H9 (cell line): ENCODE measurements at regions not wholly inside any gene's neighbourhood (a gene's known extent, or its start where the extent isn't known, plus 50 kb on each side); places are given as distances from the start of the nearest gene placed in this dataset.

Experiments used
- DNase-seq: peaks from one replicate; pipeline ENCODE4 v3.0.0-alpha.2; 2017
- H2AFZ ChIP-seq: one replicate; pipeline ENCODE4 v1.6.1; 2013; ENCODE audit warnings: mild to moderate bottlenecking, low read length, control low read depth, moderate library complexity
- H2AK5ac ChIP-seq: 2 replicates; pipeline ENCODE4 v1.6.1; 2013; ENCODE audit warnings: low read length, control low read depth, mixed read lengths; ENCODE audit not compliant: insufficient read length
- H2BK120ac ChIP-seq: one replicate; pipeline ENCODE4 v1.6.1; 2013; ENCODE audit warnings: low read depth, mild to moderate bottlenecking, low read length, control low read depth, inconsistent platforms; ENCODE audit not compliant: poor library complexity, severe bottlenecking
- H2BK12ac ChIP-seq: 2 replicates; pipeline ENCODE4 v1.6.1; 2013; ENCODE audit warnings: low read length, control low read depth, mixed read lengths, low read depth; ENCODE audit not compliant: insufficient read length
- H2BK15ac ChIP-seq: 2 replicates; pipeline ENCODE4 v1.6.1; 2013; ENCODE audit warnings: low read depth, low read length, control low read depth
- H2BK20ac ChIP-seq: one replicate; pipeline ENCODE4 v1.6.1; 2013; ENCODE audit warnings: low read depth, mild to moderate bottlenecking, low read length, control low read depth, inconsistent platforms; ENCODE audit not compliant: poor library complexity, severe bottlenecking
- H2BK5ac ChIP-seq: 2 replicates; pipeline ENCODE4 v1.6.1; 2013; ENCODE audit warnings: low read length, control low read depth, mixed read lengths; ENCODE audit not compliant: insufficient read length
- H3K14ac ChIP-seq: 2 replicates; pipeline ENCODE4 v1.6.1; 2013; ENCODE audit warnings: low read length, control low read depth; ENCODE audit not compliant: insufficient read depth
- H3K18ac ChIP-seq: 2 replicates; pipeline ENCODE4 v1.6.1; 2013; ENCODE audit warnings: low read depth, mild to moderate bottlenecking, mixed read lengths, low read length, control low read depth; ENCODE audit not compliant: insufficient read length
- H3K23ac ChIP-seq: 2 replicates; pipeline ENCODE4 v1.6.1; 2013; ENCODE audit warnings: low read length, control low read depth, mixed read lengths, low read depth; ENCODE audit not compliant: insufficient read length
- H3K23me2 ChIP-seq: 2 replicates; pipeline ENCODE4 v1.6.1; 2013; ENCODE audit warnings: low read depth, mild to moderate bottlenecking, mixed read lengths, low read length, control low read depth; ENCODE audit not compliant: insufficient read length, poor library complexity, severe bottlenecking
- H3K27ac ChIP-seq: 2 replicates; pipeline ENCODE4 v1.5.1; 2013; ENCODE audit warnings: low read length, control low read depth, mixed read lengths, low read depth; ENCODE audit not compliant: insufficient read length
- H3K27me3 ChIP-seq: 2 replicates; pipeline ENCODE4 v1.6.1; 2013; ENCODE audit warnings: low read length, control low read depth, inconsistent platforms; ENCODE audit not compliant: insufficient read depth
- H3K4ac ChIP-seq: 2 replicates; pipeline ENCODE4 v1.6.1; 2013; ENCODE audit warnings: low read depth, mild to moderate bottlenecking, control low read depth, inconsistent platforms, low read length, moderate library complexity
- H3K4me1 ChIP-seq: 2 replicates; pipeline ENCODE4 v1.6.1; 2013; ENCODE audit warnings: low read length, control low read depth, inconsistent platforms; ENCODE audit not compliant: insufficient read depth
- H3K4me2 ChIP-seq: 2 replicates; pipeline ENCODE4 v1.6.1; 2013; ENCODE audit warnings: low read length, control low read depth, mixed read lengths; ENCODE audit not compliant: insufficient read length, insufficient read depth
- H3K56ac ChIP-seq: 2 replicates; pipeline ENCODE4 v1.6.1; 2013; ENCODE audit warnings: low read depth, mild to moderate bottlenecking, mixed read lengths, low read length, control low read depth; ENCODE audit not compliant: insufficient read length
- H3K79me1 ChIP-seq: 2 replicates; pipeline ENCODE4 v1.6.1; 2013; ENCODE audit warnings: low read depth, mild to moderate bottlenecking, moderate library complexity, low read length, control low read depth, inconsistent platforms; ENCODE audit not compliant: insufficient read depth, poor library complexity, severe bottlenecking
- H3K79me2 ChIP-seq: 2 replicates; pipeline ENCODE4 v1.6.1; 2013; ENCODE audit warnings: low read length, control low read depth, inconsistent platforms; ENCODE audit not compliant: insufficient read depth
- H3K9ac ChIP-seq: 2 replicates; pipeline ENCODE4 v1.6.1; 2013; ENCODE audit warnings: low read length, control low read depth, mixed read lengths; ENCODE audit not compliant: insufficient read length; ENCODE audit errors: extremely low read depth
- H3K9me3 ChIP-seq: one replicate; pipeline ENCODE4 v1.6.1; 2013; ENCODE audit warnings: low read depth, low read length, inconsistent platforms; ENCODE audit not compliant: control insufficient read depth
- H3T11ph ChIP-seq: one replicate; pipeline ENCODE4 v1.6.1; 2013; ENCODE audit warnings: mild to moderate bottlenecking, low read length, control low read depth, inconsistent platforms
- H4K20me1 ChIP-seq: one replicate; pipeline ENCODE4 v1.6.1; 2013; ENCODE audit not compliant: control insufficient read depth, insufficient read length, insufficient read depth
- H4K5ac ChIP-seq: 2 replicates; pipeline ENCODE4 v1.6.1; 2013; ENCODE audit warnings: low read depth, mild to moderate bottlenecking, mixed read lengths, low read length, control low read depth; ENCODE audit not compliant: insufficient read length
- H4K8ac ChIP-seq: replicated peaks from 2 replicates; pipeline ENCODE4 v1.6.1; 2013; ENCODE audit warnings: low read length, control low read depth, mixed read lengths, low read depth; ENCODE audit not compliant: insufficient read length
- H4K91ac ChIP-seq: 2 replicates; pipeline ENCODE4 v1.6.1; 2013; ENCODE audit warnings: low read depth, mild to moderate bottlenecking, moderate library complexity, mixed read lengths, low read length, control low read depth; ENCODE audit not compliant: insufficient read length
- H3K27ac Mint-ChIP-seq, 3 experiments: 2 replicates in 2 of 3; 3 replicates in 1 of 3; pipeline ENCODE4 v1.8.0; 2020 to 2021; ENCODE audit warnings: mixed read lengths in 3 of 3, mild to moderate bottlenecking in 1 of 3, moderate library complexity in 1 of 3
- H3K27me3 Mint-ChIP-seq: 2 replicates; pipeline ENCODE4 v1.8.0; 2021; ENCODE audit warnings: low read depth, mild to moderate bottlenecking, moderate library complexity, mixed read lengths
- H3K36me3 Mint-ChIP-seq, 3 experiments: 2 replicates in 2 of 3; 3 replicates in 1 of 3; pipeline ENCODE4 v1.8.0; 2020 to 2021; ENCODE audit warnings: low read depth in 3 of 3, mixed read lengths in 3 of 3; ENCODE audit not compliant: insufficient read depth in 1 of 3
- H3K4me1 Mint-ChIP-seq, 2 experiments: 2 replicates each; pipeline ENCODE4 v1.8.0; 2020; ENCODE audit warnings: mixed read lengths in 2 of 2
- H3K4me3 Mint-ChIP-seq, 2 experiments: 2 replicates in 1 of 2; 3 replicates in 1 of 2; pipeline ENCODE4 v1.8.0; 2020 to 2021; ENCODE audit warnings: mild to moderate bottlenecking in 2 of 2, mixed read lengths in 2 of 2, moderate library complexity in 1 of 2
- H3K9me3 Mint-ChIP-seq, 2 experiments: 2 replicates in 1 of 2; 3 replicates in 1 of 2; pipeline ENCODE4 v1.8.0; 2020; ENCODE audit warnings: mild to moderate bottlenecking in 2 of 2, mixed read lengths in 2 of 2, moderate library complexity in 1 of 2
- WGBS: extraction: QIAGEN DNeasy Blood & Tissue Kit; methylation state at CpG from one replicate; pipeline ENCODE4 v1.1.7; 2013; ENCODE audit warnings: missing lambda C conversion rate, low lambda C conversion rate, mixed read lengths; ENCODE audit not compliant: insufficient read length; ENCODE audit errors: extremely low coverage; 5-methylcytosine and 5-hydroxymethylcytosine counted together
- TF ChIP-seq, protein P1 (sequence below): fragments of 200-600 bp; sonication (generic); conservative IDR thresholded peaks from 3 replicates; pipeline ENCODE4 v1.8.0; 2021; ENCODE audit warnings: antibody characterized with exemption, mild to moderate bottlenecking

DNA sequence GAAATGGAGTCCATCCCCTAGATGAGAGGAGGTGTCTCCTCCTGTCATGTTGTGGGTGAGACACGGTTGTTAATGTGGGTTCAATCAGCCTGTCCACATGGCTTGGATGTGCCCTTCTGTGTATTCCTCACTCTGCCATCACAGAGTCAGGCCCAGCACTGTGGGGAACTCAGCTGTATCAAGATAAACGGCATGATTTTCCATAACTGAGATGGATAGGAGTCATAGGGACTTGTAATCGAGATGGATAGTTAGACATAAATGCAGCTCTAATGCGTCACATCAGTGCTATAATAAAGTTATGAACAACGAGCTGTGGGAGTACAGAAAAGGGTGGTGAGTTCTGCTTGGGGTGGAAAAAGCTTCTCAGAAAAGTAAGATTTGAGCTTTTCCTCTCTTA lies 152.9 kb downstream of the RWDD3 start:
- no peaks in the 10 kb centered on the region for H3K9me3 ChIP-seq
- H3K4ac ChIP-seq = no peak overlapping the region
- no peak overlapping the region for H3K9ac ChIP-seq
- H2BK12ac ChIP-seq = no peak overlapping the region
- no peaks in the 10 kb centered on the region for H3K36me3 Mint-ChIP-seq
- H3K27me3 Mint-ChIP-seq = no peaks in the 10 kb centered on the region
- no peak overlapping the region for H3K56ac ChIP-seq
- H3K4me1 ChIP-seq = no peaks in the 10 kb centered on the region
- H3K23me2 ChIP-seq = no peaks in the 10 kb centered on the region
- H3K4me3 Mint-ChIP-seq = no peak overlapping the region
- H3K27ac ChIP-seq = no peak overlapping the region
- no peak overlapping the region for H3T11ph ChIP-seq
- H2AFZ ChIP-seq = no peak overlapping the region
- no peaks in the 10 kb centered on the region for H3K9me3 Mint-ChIP-seq
- H3K27ac Mint-ChIP-seq = no peak overlapping the region
- TF ChIP-seq, protein P1, sequence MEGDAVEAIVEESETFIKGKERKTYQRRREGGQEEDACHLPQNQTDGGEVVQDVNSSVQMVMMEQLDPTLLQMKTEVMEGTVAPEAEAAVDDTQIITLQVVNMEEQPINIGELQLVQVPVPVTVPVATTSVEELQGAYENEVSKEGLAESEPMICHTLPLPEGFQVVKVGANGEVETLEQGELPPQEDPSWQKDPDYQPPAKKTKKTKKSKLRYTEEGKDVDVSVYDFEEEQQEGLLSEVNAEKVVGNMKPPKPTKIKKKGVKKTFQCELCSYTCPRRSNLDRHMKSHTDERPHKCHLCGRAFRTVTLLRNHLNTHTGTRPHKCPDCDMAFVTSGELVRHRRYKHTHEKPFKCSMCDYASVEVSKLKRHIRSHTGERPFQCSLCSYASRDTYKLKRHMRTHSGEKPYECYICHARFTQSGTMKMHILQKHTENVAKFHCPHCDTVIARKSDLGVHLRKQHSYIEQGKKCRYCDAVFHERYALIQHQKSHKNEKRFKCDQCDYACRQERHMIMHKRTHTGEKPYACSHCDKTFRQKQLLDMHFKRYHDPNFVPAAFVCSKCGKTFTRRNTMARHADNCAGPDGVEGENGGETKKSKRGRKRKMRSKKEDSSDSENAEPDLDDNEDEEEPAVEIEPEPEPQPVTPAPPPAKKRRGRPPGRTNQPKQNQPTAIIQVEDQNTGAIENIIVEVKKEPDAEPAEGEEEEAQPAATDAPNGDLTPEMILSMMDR = no peak
- no peak overlapping the region for H2BK15ac ChIP-seq
- H4K20me1 ChIP-seq = no peaks in the 10 kb centered on the region
- H3K79me1 ChIP-seq = no peaks in the 10 kb centered on the region
- no peak overlapping the region for H2BK5ac ChIP-seq
- H2BK120ac ChIP-seq = no peak overlapping the region
- H4K5ac ChIP-seq = no peak overlapping the region
- no peak overlapping the region for H2BK20ac ChIP-seq
- no peak overlapping the region for H2AK5ac ChIP-seq
- H3K18ac ChIP-seq = no peak overlapping the region
- no peaks in the 10 kb centered on the region for H3K27me3 ChIP-seq
- H3K4me1 Mint-ChIP-seq = peaks cover 2 to 3% of the 10 kb centered on the region in 2 experiments; a peak in 3 of 4 replicates
- no peak overlapping the region for H3K23ac ChIP-seq
- no CpG with 5 or more reads among the region's 5 CpGs for WGBS
- H3K4me2 ChIP-seq = no peak overlapping the region
- H4K91ac ChIP-seq = no peak overlapping the region
- H4K8ac ChIP-seq = no peak overlapping the region
- H3K14ac ChIP-seq = no peak overlapping the region
- H3K79me2 ChIP-seq = no peaks in the 10 kb centered on the region
- no peak for DNase-seq
